Common myeloid progenitor, CD34-positive (primary cell): ENCODE measurements at regions not wholly inside any gene's neighbourhood (a gene's known extent, or its start where the extent isn't known, plus 50 kb on each side); places are given as distances from the start of the nearest gene placed in this dataset.

Experiments
- CTCF ChIA-PET: fragments of 350-600 bp; sonication (Branson Sonifier 250); formaldehyde crosslinking; loops from one replicate; lab custom pipeline; 2021; ENCODE audit warnings: antibody characterized with exemption; lab: Charles Lee
- POLR2A ChIA-PET: fragments of 350-600 bp; sonication (Branson Sonifier 250); formaldehyde crosslinking; loops from one replicate; lab custom pipeline; 2021; ENCODE audit warnings: antibody characterized with exemption; lab: Charles Lee
- DNase-seq, 3 donors: peaks; one replicate each; pipeline versions ENCODE4 v3.0.0 to v3.0.0-alpha.2; 2013
- H3K27ac ChIP-seq, 2 experiments: 1 replicate in 1 of 2; 2 replicates in 1 of 2; pipeline ENCODE4 v1.7.0; 2013; ENCODE audit warnings: inconsistent platforms in 2 of 2, low read length in 2 of 2, mild to moderate bottlenecking in 2 of 2, low read depth in 1 of 2, moderate library complexity in 1 of 2; ENCODE audit not compliant: severe bottlenecking in 2 of 2, insufficient read depth in 1 of 2, poor library complexity in 1 of 2
- H3K27me3 ChIP-seq, 5 experiments: replicated peaks in 2 of 5; 1 replicate in 3 of 5; 2 replicates in 2 of 5; pipeline versions ENCODE4 v1.6.1 to v1.7.0; 2013; ENCODE audit warnings: low read length in 4 of 5, mild to moderate bottlenecking in 2 of 5, moderate library complexity in 2 of 5, inconsistent platforms in 1 of 5; ENCODE audit not compliant: insufficient read depth in 5 of 5, control insufficient read depth in 4 of 5
- H3K36me3 ChIP-seq, 4 experiments: 1 replicate in 2 of 4; 2 replicates in 2 of 4; pipeline versions ENCODE4 v1.6.1 to v1.7.0; 2013; ENCODE audit warnings: low read length in 3 of 4, control low read depth in 1 of 4, mild to moderate bottlenecking in 1 of 4; ENCODE audit not compliant: control insufficient read depth in 4 of 4, insufficient read depth in 4 of 4
- H3K4me1 ChIP-seq, 4 experiments: 1 replicate in 3 of 4; 2 replicates in 1 of 4; pipeline versions ENCODE4 v1.6.1 to v1.7.1; 2013; ENCODE audit warnings: low read length in 3 of 4, mild to moderate bottlenecking in 3 of 4, control low read depth in 1 of 4, inconsistent platforms in 1 of 4, moderate library complexity in 1 of 4; ENCODE audit not compliant: control insufficient read depth in 4 of 4, insufficient read depth in 4 of 4; ENCODE audit errors: control extremely low read depth in 1 of 4
- H3K4me3 ChIP-seq, 7 experiments: 1 replicate in 4 of 7; 2 replicates in 3 of 7; pipeline versions ENCODE4 v1.5.1 to v1.7.0; 2013; ENCODE audit warnings: mild to moderate bottlenecking in 7 of 7, low read length in 6 of 7, moderate library complexity in 6 of 7, inconsistent platforms in 2 of 7, low read depth in 2 of 7, control low read depth in 1 of 7; ENCODE audit not compliant: insufficient read depth in 4 of 7, control insufficient read depth in 1 of 7; ENCODE audit errors: extremely low read depth in 1 of 7
- H3K9me3 ChIP-seq, 5 experiments: 1 replicate in 4 of 5; 2 replicates in 1 of 5; pipeline versions ENCODE4 v1.6.1 to v1.7.1; 2013; ENCODE audit warnings: low read length in 4 of 5, mild to moderate bottlenecking in 2 of 5, inconsistent platforms in 1 of 5, low read depth in 1 of 5, moderate library complexity in 1 of 5; ENCODE audit not compliant: control insufficient read depth in 4 of 5, insufficient read depth in 2 of 5; ENCODE audit errors: control extremely low read depth in 1 of 5
- WGBS: methylation state at CpG from one replicate; pipeline ENCODE4 v1.1.5; 2013; ENCODE audit not compliant: insufficient coverage; 5-methylcytosine and 5-hydroxymethylcytosine counted together

- DNase-seq = no peak
- Histone ChIP-seq H3K9me3 (no peaks in the 10 kb centered on the region), H3K27me3 (no peaks in the 10 kb centered on the region), H3K36me3 (no peaks in the 10 kb centered on the region), H3K27ac (no peak overlapping the region), H3K4me3 (no peak overlapping the region), H3K4me1 (no peaks in the 10 kb centered on the region)
- 96% methylated on average over 8 of the region's 17 CpGs for WGBS
- CTCF ChIA-PET = no interaction called here
- POLR2A ChIA-PET = no interaction called here
Measured at GRCh38 chr18:78146136-78147085, 833.2 kb upstream of the SALL3 start.

- WGBS = 98% methylated on average over 5 of the region's 7 CpGs
- CTCF ChIA-PET = no interaction called here
Measured at GRCh38 chr18:78150590-78150989, 829.0 kb upstream of the SALL3 start.

DNA sequence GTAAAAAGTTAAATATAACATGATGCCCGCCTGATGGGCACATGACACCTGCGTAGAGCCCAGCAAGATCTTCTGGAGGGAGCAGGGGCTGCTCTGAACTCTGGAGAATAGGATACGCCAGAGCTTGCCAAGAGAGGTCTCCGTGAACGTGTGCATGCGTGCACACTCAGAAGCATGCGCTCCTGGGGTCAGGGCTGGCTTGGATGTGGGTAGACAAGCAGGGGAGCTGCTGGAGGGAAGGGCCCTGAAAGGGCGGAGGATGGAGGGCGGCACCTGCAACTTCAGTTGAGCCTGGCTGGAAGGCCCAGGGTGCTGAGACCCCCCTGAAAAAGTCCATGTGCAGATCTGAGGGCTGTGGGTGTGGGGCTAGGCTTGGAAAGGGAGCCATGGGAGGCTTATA is 828.4 kb upstream of the SALL3 start:
- POLR2A ChIA-PET = no interaction called here
- Histone ChIP-seq H3K36me3 (no peaks in the 10 kb centered on the region), H3K4me1 (no peaks in the 10 kb centered on the region), H3K9me3 (no peaks in the 10 kb centered on the region), H3K27ac (no peak overlapping the region), H3K4me3 (no peak overlapping the region), H3K27me3 (no peaks in the 10 kb centered on the region)
- DNase-seq = no peak
- 97% methylated on average over 6 of the region's 9 CpGs for WGBS
- CTCF ChIA-PET = no interaction called here

More at GRCh38 chr18:78150590-78150989, 829.0 kb upstream of the SALL3 start:
- no peak overlapping the region for H3K27ac ChIP-seq
- H3K9me3 ChIP-seq = no peaks in the 10 kb centered on the region
- POLR2A ChIA-PET = no interaction called here
- DNase-seq = no peak
- H3K27me3 ChIP-seq = no peaks in the 10 kb centered on the region
- no peak overlapping the region for H3K4me3 ChIP-seq
- no peaks in the 10 kb centered on the region for H3K36me3 ChIP-seq
- no peaks in the 10 kb centered on the region for H3K4me1 ChIP-seq

GRCh38 chr18:78151948-78152725 is 827.5 kb upstream of the SALL3 start:
- Histone ChIP-seq H3K27me3 (no peaks in the 10 kb centered on the region), H3K4me3 (no peak overlapping the region), H3K36me3 (no peaks in the 10 kb centered on the region), H3K9me3 (no peaks in the 10 kb centered on the region), H3K4me1 (no peaks in the 10 kb centered on the region), H3K27ac (no peak overlapping the region)
- WGBS = 99% methylated on average over 12 of the region's 17 CpGs
- DNase-seq = no peak
- CTCF ChIA-PET = no interaction called here
- POLR2A ChIA-PET = no interaction called here

GRCh38 chr18:78153362-78153761 is 826.3 kb upstream of the SALL3 start:
- H3K4me3 ChIP-seq = no peak overlapping the region
- DNase-seq = no peak
- CTCF ChIA-PET = no interaction called here
- H3K4me1 ChIP-seq = no peaks in the 10 kb centered on the region
- H3K27ac ChIP-seq = no peak overlapping the region
- POLR2A ChIA-PET = no interaction called here
- H3K36me3 ChIP-seq = no peaks in the 10 kb centered on the region
- no peaks in the 10 kb centered on the region for H3K9me3 ChIP-seq
- no peaks in the 10 kb centered on the region for H3K27me3 ChIP-seq
- 96% methylated on average over 15 of the region's 16 CpGs for WGBS

GRCh38 chr18:78154444-78154843 is 825.2 kb upstream of the SALL3 start:
- POLR2A ChIA-PET = no interaction called here
- H3K36me3 ChIP-seq = no peaks in the 10 kb centered on the region
- no peak overlapping the region for H3K4me3 ChIP-seq
- no peaks in the 10 kb centered on the region for H3K9me3 ChIP-seq
- CTCF ChIA-PET = no interaction called here
- H3K27ac ChIP-seq = no peak overlapping the region
- no peaks in the 10 kb centered on the region for H3K4me1 ChIP-seq
- no peaks in the 10 kb centered on the region for H3K27me3 ChIP-seq
- WGBS = 87% methylated on average over 9 of the region's 9 CpGs
- no peak for DNase-seq

GRCh38 chr18:78154853-78155252 is 824.8 kb upstream of the SALL3 start:
- no peak for DNase-seq
- no peak overlapping the region for H3K4me3 ChIP-seq
- no peaks in the 10 kb centered on the region for H3K27me3 ChIP-seq
- ChIA-PET CTCF (no interaction called here), POLR2A (no interaction called here)
- no peaks in the 10 kb centered on the region for H3K4me1 ChIP-seq
- no peaks in the 10 kb centered on the region for H3K36me3 ChIP-seq
- WGBS = 68% methylated on average over 4 of the region's 4 CpGs
- H3K27ac ChIP-seq = no peak overlapping the region
- no peaks in the 10 kb centered on the region for H3K9me3 ChIP-seq
